HL-60 (cell line): ENCODE measurements at regions not wholly inside any gene's neighbourhood (a gene's known extent, or its start where the extent isn't known, plus 50 kb on each side); places are given as distances from the start of the nearest gene placed in this dataset.

Experiments
- POLR2AphosphoS5 ChIP-seq: IDR thresholded peaks from 2 replicates; pipeline ENCODE4 v1.6.1; 2012; ENCODE audit warnings: low read depth
- TF ChIP-seq, protein P1 (sequence below): IDR thresholded peaks from one replicate; pipeline ENCODE4 v1.5.1; 2011; ENCODE audit warnings: low read length, control low read depth, inconsistent platforms; ENCODE audit not compliant: insufficient read depth

DNA sequence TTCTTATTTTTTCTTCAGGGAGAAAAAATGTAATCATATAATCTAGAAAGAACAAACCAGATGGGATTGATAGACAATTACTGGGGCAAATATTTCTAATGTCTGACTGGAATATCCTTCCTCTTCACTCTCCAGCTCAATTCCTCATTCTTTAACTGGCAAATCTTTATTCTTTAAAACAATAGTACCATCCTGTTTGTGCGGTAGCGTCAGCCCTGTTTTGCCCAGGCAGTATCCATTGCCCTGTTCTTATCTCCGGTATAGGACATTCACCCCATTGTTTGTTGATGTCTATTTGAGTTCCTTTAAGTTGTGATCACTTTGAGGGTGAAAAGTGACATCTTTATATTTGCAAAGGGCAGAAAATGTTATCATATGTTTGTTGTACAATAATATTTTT, 185.4 kb downstream of the POSTN start:
- TF ChIP-seq, protein P1, sequence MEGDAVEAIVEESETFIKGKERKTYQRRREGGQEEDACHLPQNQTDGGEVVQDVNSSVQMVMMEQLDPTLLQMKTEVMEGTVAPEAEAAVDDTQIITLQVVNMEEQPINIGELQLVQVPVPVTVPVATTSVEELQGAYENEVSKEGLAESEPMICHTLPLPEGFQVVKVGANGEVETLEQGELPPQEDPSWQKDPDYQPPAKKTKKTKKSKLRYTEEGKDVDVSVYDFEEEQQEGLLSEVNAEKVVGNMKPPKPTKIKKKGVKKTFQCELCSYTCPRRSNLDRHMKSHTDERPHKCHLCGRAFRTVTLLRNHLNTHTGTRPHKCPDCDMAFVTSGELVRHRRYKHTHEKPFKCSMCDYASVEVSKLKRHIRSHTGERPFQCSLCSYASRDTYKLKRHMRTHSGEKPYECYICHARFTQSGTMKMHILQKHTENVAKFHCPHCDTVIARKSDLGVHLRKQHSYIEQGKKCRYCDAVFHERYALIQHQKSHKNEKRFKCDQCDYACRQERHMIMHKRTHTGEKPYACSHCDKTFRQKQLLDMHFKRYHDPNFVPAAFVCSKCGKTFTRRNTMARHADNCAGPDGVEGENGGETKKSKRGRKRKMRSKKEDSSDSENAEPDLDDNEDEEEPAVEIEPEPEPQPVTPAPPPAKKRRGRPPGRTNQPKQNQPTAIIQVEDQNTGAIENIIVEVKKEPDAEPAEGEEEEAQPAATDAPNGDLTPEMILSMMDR = no peak
- no peak for TF ChIP-seq POLR2AphosphoS5
